ENCODE measurements at regions not wholly inside any gene's neighbourhood (a gene's known extent, or its start where the extent isn't known, plus 50 kb on each side); places are given as distances from the start of the nearest gene placed in this dataset.

- TF ChIP-seq CTCF (IDR thresholded peaks at IDR 0.05; ENCODE audit: poor library complexity, severe bottlenecking), result no peak
- no peak for TF ChIP-seq REST (IDR thresholded peaks at IDR 0.05; ENCODE audit: borderline replicate concordance)
- no peak for TF ChIP-seq EP300 (conservative IDR thresholded peaks at IDR 0.05; ENCODE audit: poor library complexity, severe bottlenecking)
- TF ChIP-seq EZH2 (IDR thresholded peaks at IDR 0.05; ENCODE audit: borderline replicate concordance, insufficient read depth, low read length, poor library complexity, severe bottlenecking), result no peak
Measured at GRCh38 chr15:38127306-38127771, 125.3 kb upstream of the SPRED1 start.

Measured in neural cell (in vitro differentiated cells).